ENCODE measurements at regions not wholly inside any gene's neighbourhood (a gene's known extent, or its start where the extent isn't known, plus 50 kb on each side); places are given as distances from the start of the nearest gene placed in this dataset.
"Not testable (repeated sequence)": the region's sequence is repeated elsewhere in the genome, so short reads cannot be mapped to it uniquely, and the experiment has no call there.

- no peak for DNase-seq
Measured at GRCh38 chr12:107144441-107144840, 51.1 kb upstream of the CRY1 start.

- no peak for DNase-seq
Measured at GRCh38 chr12:107144990-107145389, 51.6 kb upstream of the CRY1 start.

DNA sequence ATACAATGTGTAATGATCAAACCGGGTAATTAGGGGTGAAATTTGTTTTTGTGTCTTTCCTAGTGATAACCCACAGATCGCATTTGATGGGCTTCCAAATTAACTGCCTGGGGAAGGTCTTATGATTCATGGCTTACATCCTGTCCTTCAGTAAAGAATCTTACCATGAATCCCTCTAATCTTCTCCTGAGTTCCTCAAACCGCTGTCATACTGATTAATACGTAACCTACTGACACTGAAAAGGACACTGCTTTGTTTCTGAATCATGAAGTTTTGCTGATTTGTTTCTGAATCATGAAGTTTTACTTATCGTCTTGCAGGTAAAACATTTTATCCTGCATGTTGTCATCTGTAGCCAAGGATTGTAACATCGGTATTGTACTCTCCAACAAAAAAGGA is 52.0 kb upstream of the CRY1 start:
- no peak for DNase-seq

GRCh38 chr12:107148107-107148506 is 54.8 kb upstream of the CRY1 start:
- DNase-seq, result no peak

- no peak for DNase-seq
Measured at GRCh38 chr12:107152315-107152714, 59.0 kb upstream of the CRY1 start.

GRCh38 chr12:107159384-107159900 is 66.1 kb upstream of the CRY1 start:
- DNase-seq, result no peak

GRCh38 chr12:107163413-107163812 is 70.1 kb upstream of the CRY1 start:
- DNase-seq, result no peak

GRCh38 chr12:107164392-107164791 is 71.0 kb upstream of the CRY1 start:
- DNase-seq, result no peak

GRCh38 chr12:107165581-107165980 is 72.2 kb upstream of the CRY1 start:
- DNase-seq, result no peak

GRCh38 chr12:107167756-107168155 is 74.4 kb upstream of the CRY1 start:
- DNase-seq, result no peak

DNA sequence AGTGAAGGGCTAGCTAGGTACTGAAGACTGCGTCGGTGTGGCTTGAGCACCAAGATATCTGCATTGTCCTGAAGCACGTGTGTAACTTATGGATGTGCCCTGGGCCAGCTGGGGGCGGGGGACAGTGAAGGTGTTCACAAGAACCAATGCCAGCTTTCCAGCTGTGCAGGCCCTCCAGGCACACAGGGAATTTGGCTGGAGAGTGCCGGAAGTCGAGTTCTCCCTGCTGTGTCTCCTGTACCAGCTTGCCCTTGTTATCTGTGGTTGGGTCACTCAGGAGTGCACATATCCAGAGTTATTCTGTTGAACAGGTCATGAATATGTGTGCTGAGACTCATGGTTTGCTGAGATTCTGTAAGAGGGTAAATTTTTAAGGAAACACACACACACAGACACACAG is 75.9 kb upstream of the CRY1 start:
- DNase-seq, result no peak

GRCh38 chr12:107178776-107179175 is 85.4 kb upstream of the CRY1 start:
- no peak for DNase-seq

DNA sequence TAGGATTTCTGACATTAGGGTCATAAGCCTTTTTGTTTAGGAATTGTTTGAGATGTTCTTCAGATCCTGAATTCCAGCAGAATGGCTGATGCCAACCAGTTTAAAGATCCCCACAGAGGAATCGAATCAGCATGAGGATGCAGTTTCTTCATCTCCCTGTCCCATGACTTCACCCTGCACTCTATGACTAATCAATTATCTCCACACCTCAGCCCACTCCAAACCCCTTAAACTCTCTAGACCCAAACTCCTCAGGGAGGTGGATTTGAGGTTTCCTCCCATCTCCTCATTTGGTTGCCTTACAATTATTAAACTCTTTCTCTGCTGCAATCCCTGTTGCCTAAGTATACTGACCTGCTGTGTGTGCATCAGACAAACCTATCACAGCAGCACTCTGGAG is 86.5 kb upstream of the CRY1 start:
- no peak for DNase-seq

GRCh38 chr12:107180272-107180671 is 86.9 kb upstream of the CRY1 start:
- no peak for DNase-seq

DNA sequence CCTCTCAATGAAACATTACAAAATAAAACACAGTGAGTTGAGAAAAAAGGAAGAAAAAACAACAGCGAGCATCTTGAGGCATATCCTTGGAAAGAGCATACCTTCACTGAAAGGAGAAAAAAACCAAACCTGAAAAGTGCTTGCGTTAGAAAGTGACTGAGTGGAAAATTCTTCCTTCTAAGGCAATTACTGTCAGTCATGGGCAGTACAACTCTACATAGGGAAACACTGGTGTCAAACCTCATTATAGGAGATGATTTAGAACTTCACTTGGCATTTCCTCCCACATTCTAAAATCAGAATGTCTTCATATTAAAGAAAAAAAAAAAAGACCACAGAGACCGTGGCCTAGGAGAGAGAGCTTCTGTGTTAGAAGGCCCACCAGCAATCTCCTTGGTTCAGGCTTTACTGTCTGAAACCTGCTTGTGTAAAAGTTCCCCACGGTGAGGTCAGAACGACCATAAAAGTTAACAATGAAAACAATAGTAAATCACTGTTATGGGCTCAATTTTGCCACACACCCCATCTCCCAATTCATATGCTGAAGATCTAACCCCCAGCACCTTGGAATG is 91.1 kb upstream of the CRY1 start:
- DNase-seq, result no peak

DNA sequence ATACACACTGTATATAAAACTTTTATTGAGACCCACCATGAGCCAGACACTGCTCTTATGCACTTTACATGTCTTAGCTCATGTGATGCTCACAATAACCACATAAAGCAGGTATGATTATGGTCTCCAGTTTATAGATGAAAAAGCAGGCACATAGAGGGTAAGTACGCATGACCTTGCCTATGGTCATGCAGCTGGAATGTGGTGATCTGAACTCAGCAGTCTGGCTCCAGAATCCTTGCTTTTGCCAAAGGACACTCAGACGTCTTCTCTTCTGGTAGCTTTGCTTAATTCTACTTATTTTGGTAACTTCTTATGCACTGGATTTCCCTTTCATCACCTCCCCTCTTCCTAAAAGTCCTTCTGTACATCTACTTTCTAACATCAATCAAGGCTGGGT is 103.3 kb upstream of the CRY1 start:
- no peak for DNase-seq

GRCh38 chr12:107200394-107200793 is 107.0 kb upstream of the CRY1 start:
- no peak for DNase-seq

DNA sequence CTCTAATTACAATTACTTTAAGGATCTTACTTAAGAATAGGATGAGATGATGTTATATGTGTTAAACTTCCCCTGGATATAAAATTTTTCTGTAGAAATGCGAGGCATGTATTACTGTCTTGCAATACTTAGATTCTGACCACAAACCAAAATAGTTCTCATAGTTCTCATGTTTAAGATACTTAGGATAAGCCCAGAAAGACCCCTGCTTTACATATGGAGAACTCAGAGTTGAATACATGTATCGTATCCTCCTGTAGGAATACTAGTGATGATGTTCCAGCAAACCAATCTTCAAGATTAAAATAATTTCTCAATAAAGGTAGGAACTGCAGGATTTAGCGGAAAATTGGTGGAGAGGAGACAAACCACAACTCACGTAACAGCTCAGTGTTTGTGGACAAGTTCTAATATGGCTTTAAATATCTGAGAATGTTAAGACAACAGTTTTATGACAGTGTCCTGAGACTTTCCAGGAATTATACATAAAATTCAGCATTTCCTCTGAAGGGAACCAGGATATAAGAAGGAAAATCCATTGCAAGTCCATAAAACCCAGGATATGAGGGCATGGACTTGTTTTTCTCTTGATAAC is 114.7 kb upstream of the CRY1 start:
- DNase-seq, result no peak

- DNase-seq, result not testable (repeated sequence)
Measured at GRCh38 chr12:107209700-107210099, 116.4 kb upstream of the CRY1 start.

GRCh38 chr12:107214373-107214773 is 121.0 kb upstream of the CRY1 start:
- not testable (repeated sequence) for DNase-seq

DNA sequence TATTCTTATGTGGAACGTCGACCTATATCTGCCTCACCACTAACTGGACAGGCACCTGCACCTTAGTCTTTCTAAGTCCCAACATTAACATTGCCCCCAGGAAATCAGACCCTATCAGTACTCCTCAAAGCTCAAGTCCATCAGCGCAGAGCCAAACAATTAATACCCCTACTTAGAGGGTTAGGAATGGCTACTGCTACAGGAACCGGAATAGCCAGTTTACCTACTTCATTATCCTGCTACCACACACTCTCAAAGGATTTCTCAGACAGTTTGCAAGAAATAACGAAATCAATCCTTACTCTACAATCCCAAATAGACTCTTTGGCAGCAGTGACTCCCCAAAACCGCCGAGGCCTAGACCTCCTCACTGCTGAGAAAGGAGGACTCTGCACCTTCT is 123.1 kb upstream of the CRY1 start:
- DNase-seq, result not testable (repeated sequence)

GRCh38 chr12:107219301-107219700 is 126.0 kb upstream of the CRY1 start:
- no peak for DNase-seq

DNA sequence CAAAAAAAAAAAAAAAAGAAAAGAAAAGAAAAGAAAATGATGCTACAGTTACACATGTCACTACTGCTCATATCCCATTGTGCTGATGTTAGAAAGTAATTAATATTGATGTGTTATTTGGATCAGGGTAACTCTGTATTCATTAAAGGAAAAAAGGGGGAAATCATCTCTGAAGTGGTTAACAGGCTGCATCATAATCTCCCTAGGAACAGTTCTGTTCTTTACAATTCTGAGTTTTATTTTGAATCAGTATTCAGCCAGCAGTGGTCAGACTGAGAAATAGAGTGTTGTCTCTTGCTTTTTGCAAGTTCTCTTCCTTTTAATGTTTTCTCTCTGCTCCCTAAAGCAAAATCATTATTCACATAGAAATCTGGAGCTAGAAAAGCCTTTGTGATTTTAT is 128.6 kb upstream of the CRY1 start:
- no peak for DNase-seq

DNA sequence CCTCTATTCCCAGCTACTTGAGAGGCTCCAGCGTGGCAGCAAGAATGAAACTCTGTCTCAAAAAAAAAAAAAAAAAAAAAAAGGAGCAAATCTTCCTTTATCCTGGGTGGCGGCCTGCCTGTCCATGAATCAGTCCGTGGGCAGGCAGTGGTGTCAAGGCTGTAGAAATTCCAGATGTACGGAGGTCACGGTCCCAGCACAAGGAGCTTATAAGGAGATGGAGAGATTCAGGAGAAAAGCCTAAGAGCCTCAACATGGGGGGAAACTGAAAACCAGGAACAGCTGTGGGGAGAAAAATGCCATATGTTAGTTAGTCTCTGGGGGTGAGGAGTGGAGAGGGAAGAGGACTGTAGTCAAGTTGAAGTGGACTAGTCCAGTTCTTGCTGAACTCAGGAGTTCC is 130.5 kb upstream of the CRY1 start:
- no peak for DNase-seq
